NCI-H2107 treated with DMSO at 0.1 percent for 48 hours (cell line): ENCODE measurements at regions not wholly inside any gene's neighbourhood (a gene's known extent, or its start where the extent isn't known, plus 50 kb on each side); places are given as distances from the start of the nearest gene placed in this dataset.

Experiments used
- DNase-seq: peaks from one replicate; lab custom pipeline; 2025; ENCODE audit not compliant: unreplicated experiment; lab: John Stamatoyannopoulos, UW

DNA sequence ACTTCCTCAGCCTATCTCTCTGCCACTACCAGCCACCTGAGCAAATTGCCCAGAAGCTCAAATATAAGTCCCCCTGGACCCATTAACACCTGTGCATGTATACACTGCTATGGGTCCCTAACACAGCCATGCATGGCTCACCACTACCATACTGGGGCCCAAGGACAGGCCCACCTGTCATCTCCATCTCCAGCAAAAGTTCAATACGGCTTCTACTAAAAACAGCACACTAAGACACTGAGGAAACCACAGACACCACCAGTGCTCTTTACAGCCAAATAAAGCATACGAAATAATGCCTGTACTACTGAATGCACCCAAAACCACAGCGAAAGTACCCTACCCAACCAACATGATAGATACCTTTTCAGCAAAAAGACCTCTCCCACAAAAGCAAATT, 85.6 kb upstream of the GHR start:
- DNase-seq: no peak

DNA sequence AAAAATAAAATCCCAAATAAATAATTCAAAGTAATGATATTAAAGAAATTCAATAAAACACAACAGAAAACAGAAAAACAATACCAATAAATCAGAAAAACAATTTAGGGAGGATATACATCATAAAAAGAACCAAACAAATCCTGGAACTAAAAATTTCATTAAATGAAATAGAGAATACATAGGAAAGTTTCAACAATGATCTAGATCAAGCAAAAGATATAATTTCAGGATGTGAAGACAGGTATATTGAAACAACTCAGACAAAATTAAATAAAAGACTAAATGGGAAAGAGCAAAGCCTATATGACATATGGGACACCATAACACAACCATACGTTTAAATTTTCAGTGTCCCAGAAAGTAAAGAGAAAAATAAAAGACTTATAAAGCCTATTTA, 85.1 kb upstream of the GHR start:
- DNase-seq: no peak

DNA sequence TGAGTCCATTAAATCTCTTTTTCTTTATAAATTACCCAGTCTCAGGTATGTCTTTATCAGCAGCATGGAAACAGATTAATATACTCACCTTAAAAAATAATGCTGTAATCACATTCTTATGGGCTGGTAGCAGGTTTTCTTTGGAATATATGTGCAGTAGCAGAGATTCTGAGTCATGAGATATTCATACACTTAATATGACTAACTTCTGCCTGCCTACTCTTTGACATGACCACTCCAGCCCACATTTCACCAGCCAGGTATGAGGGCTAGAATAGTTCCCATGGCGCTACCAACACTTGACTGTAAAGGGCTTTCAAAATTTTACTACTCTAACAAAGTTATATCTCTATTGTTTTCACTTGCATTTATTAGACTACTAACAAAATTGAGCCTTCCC, 74.1 kb upstream of the GHR start:
- DNase-seq: no peak

GRCh38 chr5:42351956-42352355, 71.3 kb upstream of the GHR start:
- no peak for DNase-seq

GRCh38 chr5:42360056-42360455, 63.2 kb upstream of the GHR start:
- no peak for DNase-seq

- no peak for DNase-seq
These were observed 62.5 kb upstream of the GHR start for GRCh38 chr5:42360616-42361314.

GRCh38 chr5:42361315-42361688, 61.9 kb upstream of the GHR start:
- no peak for DNase-seq

DNA sequence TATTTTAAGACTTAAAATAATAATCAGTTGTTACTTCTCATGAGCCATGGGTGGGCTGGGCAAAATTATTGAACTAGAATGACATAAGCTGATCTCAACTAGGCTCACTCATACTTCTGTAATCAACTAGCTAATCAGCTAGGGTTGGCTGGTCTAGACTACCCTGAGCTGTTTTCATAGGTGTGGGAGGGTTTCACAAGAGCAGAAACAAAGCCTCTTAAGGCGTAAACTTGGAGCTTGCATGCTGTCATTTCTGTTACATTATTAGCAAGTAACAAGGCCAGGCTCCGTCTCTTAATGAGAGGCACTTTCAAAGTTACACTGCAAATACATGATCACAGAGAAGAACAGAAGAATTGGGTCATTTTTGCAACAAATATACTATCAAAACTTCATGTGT, 57.2 kb upstream of the GHR start:
- DNase-seq: no peak
